DOHH2 (cell line): ENCODE measurements at regions not wholly inside any gene's neighbourhood (a gene's known extent, or its start where the extent isn't known, plus 50 kb on each side); places are given as distances from the start of the nearest gene placed in this dataset.

Source experiments
- H3F3A ChIP-seq: fragments of 200-600 bp; sonication (generic), shearing (Covaris generic); 2 replicates; pipeline ENCODE4 v1.6.0; 2016; ENCODE audit warnings: antibody characterized with exemption, mild to moderate bottlenecking; ENCODE audit not compliant: control insufficient read depth, insufficient read depth
- H3K27ac ChIP-seq: fragments of 200-600 bp; sonication (generic); 2 replicates; pipeline ENCODE4 v1.5.1; 2014; ENCODE audit warnings: low read depth, mild to moderate bottlenecking, low read length, moderate library complexity
- H3K27me3 ChIP-seq: fragments of 200-600 bp; sonication (generic); 2 replicates; pipeline ENCODE4 v1.6.1; 2014; ENCODE audit warnings: mild to moderate bottlenecking, low read length, mixed read lengths; ENCODE audit not compliant: control insufficient read depth
- H3K36me3 ChIP-seq: fragments of 200-600 bp; sonication (generic); 2 replicates; pipeline ENCODE4 v1.6.1; 2014; ENCODE audit warnings: mild to moderate bottlenecking, low read length, moderate library complexity, mixed read lengths; ENCODE audit not compliant: control insufficient read depth
- H3K4me1 ChIP-seq: fragments of 200-600 bp; sonication (generic); 2 replicates; pipeline ENCODE4 v1.6.1; 2014; ENCODE audit warnings: mild to moderate bottlenecking, low read length, mixed read lengths; ENCODE audit not compliant: control insufficient read depth
- H3K4me2 ChIP-seq: fragments of 200-600 bp; sonication (generic); 2 replicates; pipeline ENCODE4 v1.6.0; 2014; ENCODE audit warnings: mild to moderate bottlenecking, low read length, moderate library complexity
- H3K4me3 ChIP-seq: fragments of 200-600 bp; sonication (generic); 2 replicates; pipeline ENCODE4 v1.5.1; 2014; ENCODE audit warnings: mild to moderate bottlenecking, low read length, mixed read lengths
- H3K79me2 ChIP-seq: fragments of 200-600 bp; sonication (generic); 2 replicates; pipeline ENCODE4 v1.6.1; 2014; ENCODE audit warnings: mild to moderate bottlenecking, low read length, mixed read lengths; ENCODE audit not compliant: control insufficient read depth
- H3K9me2 ChIP-seq: fragments of 200-600 bp; sonication (generic); replicated peaks from 2 replicates; pipeline ENCODE4 v1.6.1; 2014; ENCODE audit warnings: mild to moderate bottlenecking, low read length, mixed read lengths; ENCODE audit not compliant: control insufficient read depth
- H3K9me3 ChIP-seq: fragments of 200-600 bp; sonication (generic); 2 replicates; pipeline ENCODE4 v1.6.1; 2014; ENCODE audit warnings: antibody characterized with exemption, low read length, mixed read lengths; ENCODE audit not compliant: control insufficient read depth, insufficient read depth
- H4K20me1 ChIP-seq: fragments of 200-600 bp; sonication (generic); 2 replicates; pipeline ENCODE4 v1.6.0; 2014; ENCODE audit warnings: low read depth, mild to moderate bottlenecking, antibody characterized with exemption, low read length, moderate library complexity; ENCODE audit not compliant: control insufficient read depth, insufficient read depth
- EZH2phosphoT487 ChIP-seq: fragments of 200-600 bp; sonication (generic); IDR thresholded peaks from 2 replicates; pipeline ENCODE4 v1.6.1; 2017; ENCODE audit warnings: borderline replicate concordance, mild to moderate bottlenecking, antibody characterized with exemption, low read length, moderate library complexity, mixed read lengths
- TF ChIP-seq, protein P1 (sequence below): fragments of 200-600 bp; sonication (generic); IDR thresholded peaks from one replicate; pipeline ENCODE4 v1.5.1; 2014; ENCODE audit warnings: antibody characterized with exemption, mild to moderate bottlenecking, low read depth, low read length; ENCODE audit not compliant: poor library complexity, severe bottlenecking

DNA sequence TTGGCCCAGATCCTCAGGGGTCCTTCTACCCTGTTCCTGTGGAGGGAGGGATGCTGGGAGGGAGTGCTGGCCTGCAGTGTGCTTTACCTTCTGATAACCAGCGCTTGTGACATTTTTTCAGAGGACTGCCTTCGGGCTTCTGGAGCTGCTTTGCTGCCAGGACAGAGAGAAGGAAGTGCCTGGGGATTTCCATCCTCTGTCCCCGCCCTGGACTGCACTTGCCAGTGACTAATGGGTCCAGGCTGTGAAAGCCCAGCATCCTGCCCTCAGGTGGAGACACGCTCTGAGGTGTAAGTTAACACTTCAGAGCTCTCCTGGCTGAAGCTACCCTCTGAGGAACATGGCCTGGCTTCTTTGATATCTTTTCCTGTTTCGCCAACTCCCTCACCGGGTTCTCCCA, 158.7 kb upstream of the SYT13 start:
- H4K20me1 ChIP-seq, result no peaks in the 10 kb centered on the region
- no peaks in the 10 kb centered on the region for H3F3A ChIP-seq
- H3K4me2 ChIP-seq, result no peak overlapping the region
- peaks cover 4% of the 10 kb centered on the region for H3K27me3 ChIP-seq
- H3K9me2 ChIP-seq, result no peaks in the 10 kb centered on the region
- H3K4me3 ChIP-seq, result no peak overlapping the region
- no peak overlapping the region for H3K27ac ChIP-seq
- TF ChIP-seq, protein P1, sequence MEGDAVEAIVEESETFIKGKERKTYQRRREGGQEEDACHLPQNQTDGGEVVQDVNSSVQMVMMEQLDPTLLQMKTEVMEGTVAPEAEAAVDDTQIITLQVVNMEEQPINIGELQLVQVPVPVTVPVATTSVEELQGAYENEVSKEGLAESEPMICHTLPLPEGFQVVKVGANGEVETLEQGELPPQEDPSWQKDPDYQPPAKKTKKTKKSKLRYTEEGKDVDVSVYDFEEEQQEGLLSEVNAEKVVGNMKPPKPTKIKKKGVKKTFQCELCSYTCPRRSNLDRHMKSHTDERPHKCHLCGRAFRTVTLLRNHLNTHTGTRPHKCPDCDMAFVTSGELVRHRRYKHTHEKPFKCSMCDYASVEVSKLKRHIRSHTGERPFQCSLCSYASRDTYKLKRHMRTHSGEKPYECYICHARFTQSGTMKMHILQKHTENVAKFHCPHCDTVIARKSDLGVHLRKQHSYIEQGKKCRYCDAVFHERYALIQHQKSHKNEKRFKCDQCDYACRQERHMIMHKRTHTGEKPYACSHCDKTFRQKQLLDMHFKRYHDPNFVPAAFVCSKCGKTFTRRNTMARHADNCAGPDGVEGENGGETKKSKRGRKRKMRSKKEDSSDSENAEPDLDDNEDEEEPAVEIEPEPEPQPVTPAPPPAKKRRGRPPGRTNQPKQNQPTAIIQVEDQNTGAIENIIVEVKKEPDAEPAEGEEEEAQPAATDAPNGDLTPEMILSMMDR, result no peak
- TF ChIP-seq EZH2phosphoT487, result no peak
- H3K4me1 ChIP-seq, result no peaks in the 10 kb centered on the region
- no peaks in the 10 kb centered on the region for H3K79me2 ChIP-seq
- H3K36me3 ChIP-seq, result no peaks in the 10 kb centered on the region
- no peaks in the 10 kb centered on the region; the same call in 1 of the 2 replicates for H3K9me3 ChIP-seq

DNA sequence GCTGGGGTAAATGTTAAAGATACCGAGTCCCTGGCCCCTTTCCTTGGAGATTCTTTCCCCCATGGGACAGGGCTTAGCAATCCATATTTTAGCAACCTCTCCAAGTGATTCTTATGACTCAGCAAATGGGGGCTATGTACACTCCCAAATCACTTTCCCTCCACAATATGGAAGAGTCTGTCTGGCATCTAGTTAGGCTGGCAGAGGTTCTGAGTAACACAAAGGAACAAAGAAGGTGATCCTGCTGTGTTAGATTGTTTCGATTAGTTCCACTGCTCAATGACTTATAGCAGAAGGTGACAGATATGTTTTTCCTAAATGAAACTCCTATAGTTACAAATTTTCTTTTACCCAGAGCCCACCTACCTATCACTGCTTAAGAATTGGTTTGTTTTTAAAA, 154.0 kb upstream of the SYT13 start:
- TF ChIP-seq, protein P1, result no peak
- TF ChIP-seq EZH2phosphoT487, result no peak
- Histone ChIP-seq H3K79me2 (no peaks in the 10 kb centered on the region), H3K9me2 (no peaks in the 10 kb centered on the region), H3K4me1 (no peaks in the 10 kb centered on the region), H4K20me1 (no peaks in the 10 kb centered on the region), H3K4me2 (no peak overlapping the region), H3K27me3 (peaks cover 4% of the 10 kb centered on the region), H3K4me3 (no peak overlapping the region), H3K9me3 (no peaks in the 10 kb centered on the region; the same call in 1 of the 2 replicates), H3K36me3 (no peaks in the 10 kb centered on the region), H3F3A (no peaks in the 10 kb centered on the region), H3K27ac (no peak overlapping the region)

DNA sequence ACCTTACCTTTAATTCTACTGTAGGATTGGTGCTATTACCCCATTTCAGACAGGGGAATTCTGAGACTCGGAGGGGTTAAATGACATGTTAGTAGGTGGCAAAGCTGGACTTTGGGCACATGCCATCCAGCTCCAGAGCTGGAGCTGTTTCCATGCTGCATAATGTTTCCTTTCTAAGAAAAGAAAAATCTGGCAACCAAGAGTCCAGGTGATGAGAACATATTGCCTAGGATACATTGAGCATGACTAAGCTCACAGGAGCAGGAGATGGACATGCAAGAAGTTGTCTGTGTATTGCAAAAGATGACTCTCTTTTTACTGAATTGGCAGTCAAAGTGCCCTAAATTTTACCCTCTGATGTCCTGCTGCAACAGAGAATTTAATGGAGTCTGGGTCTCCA, 150.8 kb upstream of the SYT13 start:
- Histone ChIP-seq H3K27me3 (peaks cover 3% of the 10 kb centered on the region; the same call in 1 of the 2 replicates), H3K36me3 (no peaks in the 10 kb centered on the region), H3K27ac (no peak overlapping the region), H3K4me1 (no peaks in the 10 kb centered on the region), H3K9me2 (no peaks in the 10 kb centered on the region), H3K79me2 (no peaks in the 10 kb centered on the region), H3K4me3 (no peak overlapping the region), H3K9me3 (no peaks in the 10 kb centered on the region; the same call in 1 of the 2 replicates), H4K20me1 (no peaks in the 10 kb centered on the region), H3K4me2 (no peak overlapping the region), H3F3A (no peaks in the 10 kb centered on the region)
- TF ChIP-seq, protein P1, result no peak
- no peak for TF ChIP-seq EZH2phosphoT487
